ENCODE measurements at regions not wholly inside any gene's neighbourhood (a gene's known extent, or its start where the extent isn't known, plus 50 kb on each side); places are given as distances from the start of the nearest gene placed in this dataset.
"Not testable (repeated sequence)": the region's sequence is repeated elsewhere in the genome, so short reads cannot be mapped to it uniquely, and the experiment has no call there.

- DNase-seq (ENCODE audit: low spot score) (no peak), FAIRE-seq (no peak)
Measured at GRCh38 chr13:90605664-90606063, 741.8 kb upstream of the MIR17HG start.

- not testable (repeated sequence) for FAIRE-seq; DNase-seq (ENCODE audit: low spot score)
Measured at GRCh38 chr13:90606921-90607320, 740.6 kb upstream of the MIR17HG start.

GRCh38 chr13:90612391-90612790, 735.1 kb upstream of the MIR17HG start:
- FAIRE-seq (no peak), DNase-seq (ENCODE audit: low spot score) (no peak)

- DNase-seq (ENCODE audit: low spot score): no peak
- FAIRE-seq: no peak
Measured at GRCh38 chr13:90613076-90613795, 734.3 kb upstream of the MIR17HG start.

GRCh38 chr13:90615236-90615635, 732.3 kb upstream of the MIR17HG start:
- no peak for FAIRE-seq

GRCh38 chr13:90615767-90616166, 731.7 kb upstream of the MIR17HG start:
- DNase-seq (ENCODE audit: low spot score): no peak
- FAIRE-seq: no peak

More at GRCh38 chr13:90615236-90615635, 732.3 kb upstream of the MIR17HG start:
- DNase-seq (ENCODE audit: low spot score): no peak

- FAIRE-seq: no peak
- DNase-seq (ENCODE audit: low spot score): no peak
Measured at GRCh38 chr13:90618133-90618532, 729.4 kb upstream of the MIR17HG start.

- no peak for FAIRE-seq
- DNase-seq (ENCODE audit: low spot score): no peak
Measured at GRCh38 chr13:90622541-90622940, 724.9 kb upstream of the MIR17HG start.

- FAIRE-seq (no peak), DNase-seq (ENCODE audit: low spot score) (no peak)
Measured at GRCh38 chr13:90623318-90624011, 724.0 kb upstream of the MIR17HG start.

- no peak for FAIRE-seq
- DNase-seq (ENCODE audit: low spot score): no peak
Measured at GRCh38 chr13:90627813-90628212, 719.7 kb upstream of the MIR17HG start.

GRCh38 chr13:90628471-90628870, 719.0 kb upstream of the MIR17HG start:
- no peak for FAIRE-seq
- no peak for DNase-seq (ENCODE audit: low spot score)

- DNase-seq (ENCODE audit: low spot score): no peak
- no peak for FAIRE-seq
Measured at GRCh38 chr13:90630716-90631115, 716.8 kb upstream of the MIR17HG start.

- DNase-seq (ENCODE audit: low spot score): no peak
- no peak for FAIRE-seq
Measured at GRCh38 chr13:90632184-90632583, 715.3 kb upstream of the MIR17HG start.

- FAIRE-seq (no peak), DNase-seq (ENCODE audit: low spot score) (no peak)
Measured at GRCh38 chr13:90633849-90634248, 713.6 kb upstream of the MIR17HG start.

GRCh38 chr13:90640976-90641375, 706.5 kb upstream of the MIR17HG start:
- DNase-seq (ENCODE audit: low spot score) (no peak), FAIRE-seq (no peak)

- FAIRE-seq: no peak
- DNase-seq (ENCODE audit: low spot score): no peak
Measured at GRCh38 chr13:90641884-90642283, 705.6 kb upstream of the MIR17HG start.

- DNase-seq (ENCODE audit: low spot score): no peak
- no peak for FAIRE-seq
Measured at GRCh38 chr13:90645582-90645981, 701.9 kb upstream of the MIR17HG start.

- FAIRE-seq: no peak
Measured at GRCh38 chr13:90648497-90648896, 699.0 kb upstream of the MIR17HG start.

GRCh38 chr13:90652036-90652435, 695.5 kb upstream of the MIR17HG start:
- DNase-seq (ENCODE audit: low spot score): no peak
- no peak for FAIRE-seq

More at GRCh38 chr13:90648497-90648896, 699.0 kb upstream of the MIR17HG start:
- DNase-seq (ENCODE audit: low spot score): no peak

GRCh38 chr13:90654970-90655369, 692.5 kb upstream of the MIR17HG start:
- no peak for FAIRE-seq

GRCh38 chr13:90664200-90664599, 683.3 kb upstream of the MIR17HG start:
- not testable (repeated sequence) for DNase-seq (ENCODE audit: low spot score); FAIRE-seq

More at GRCh38 chr13:90654970-90655369, 692.5 kb upstream of the MIR17HG start:
- no peak for DNase-seq (ENCODE audit: low spot score)

- DNase-seq (ENCODE audit: low spot score): no peak
- FAIRE-seq: no peak
Measured at GRCh38 chr13:90673746-90674145, 673.7 kb upstream of the MIR17HG start.

GRCh38 chr13:90675129-90675528, 672.4 kb upstream of the MIR17HG start:
- FAIRE-seq: no peak
- no peak for DNase-seq (ENCODE audit: low spot score)

Measured in RCC 7860 (cell line).